PC-9 (cell line): ENCODE measurements at regions not wholly inside any gene's neighbourhood (a gene's known extent, or its start where the extent isn't known, plus 50 kb on each side); places are given as distances from the start of the nearest gene placed in this dataset.
"Not testable (repeated sequence)": the region's sequence is repeated elsewhere in the genome, so short reads cannot be mapped to it uniquely, and the experiment has no call there.

Source experiments
- BruUV-seq: library from RNA; stranded (reverse); fragments of 400-500 nt; replicated peaks from 2 replicates; lab custom pipeline; 2021; lab: Mats Ljungman, UMichigan
- CTCF ChIA-PET: fragments of 300-600 bp; sonication (Branson Sonifier 250); formaldehyde crosslinking; loops from one replicate; lab custom pipeline; 2022; ENCODE audit warnings: antibody characterized with exemption; lab: Charles Lee
- POLR2A ChIA-PET: fragments of 300-600 bp; sonication (Branson Sonifier 250); formaldehyde crosslinking; loops from one replicate; lab custom pipeline; 2022; ENCODE audit warnings: antibody characterized with exemption; ENCODE audit not compliant: unreplicated experiment; lab: Charles Lee
- DNase-seq, 2 experiments: peaks; one replicate each; pipeline versions ENCODE4 v3.0.0 to v3.0.0-alpha.2; 2015 to 2022; ENCODE audit warnings: mixed read lengths in 1 of 2
- H2AFZ ChIP-seq: fragments of 200-600 bp; sonication (generic); 2 replicates; pipeline ENCODE4 v1.8.1; 2017; ENCODE audit warnings: antibody characterized with exemption
- H3F3A ChIP-seq: fragments of 200-600 bp; sonication (generic); 2 replicates; pipeline ENCODE4 v1.8.1; 2017; ENCODE audit warnings: antibody characterized with exemption, mild to moderate bottlenecking, low read depth; ENCODE audit not compliant: insufficient read depth
- H3K27ac ChIP-seq: fragments of 200-600 bp; sonication (generic); 2 replicates; pipeline ENCODE4 v1.6.1; 2016; ENCODE audit warnings: mixed run types
- H3K27me3 ChIP-seq: fragments of 200-600 bp; sonication (generic); 2 replicates; pipeline ENCODE4 v1.6.1; 2016; ENCODE audit warnings: low read depth, mixed run types; ENCODE audit not compliant: insufficient read depth
- H3K36me3 ChIP-seq: fragments of 200-600 bp; sonication (generic); 2 replicates; pipeline ENCODE4 v1.6.1; 2016; ENCODE audit warnings: low read depth, mixed run types
- H3K4me1 ChIP-seq: fragments of 200-600 bp; sonication (generic); replicated peaks from 2 replicates; pipeline ENCODE4 v1.6.1; 2016; ENCODE audit warnings: mixed run types; ENCODE audit not compliant: insufficient read depth
- H3K4me2 ChIP-seq: fragments of 200-600 bp; sonication (generic); 2 replicates; pipeline ENCODE4 v1.6.1; 2017; ENCODE audit warnings: mixed run types
- H3K4me3 ChIP-seq: fragments of 200-600 bp; sonication (generic); 2 replicates; pipeline ENCODE4 v1.6.1; 2016; ENCODE audit warnings: mixed run types
- H3K79me2 ChIP-seq: fragments of 200-600 bp; sonication (generic); 2 replicates; pipeline ENCODE4 v1.6.1; 2017; ENCODE audit warnings: low read depth, mixed run types
- H3K9me2 ChIP-seq: fragments of 200-600 bp; sonication (generic); 2 replicates; pipeline ENCODE4 v1.8.1; 2017; ENCODE audit warnings: mild to moderate bottlenecking; ENCODE audit not compliant: insufficient read depth
- H3K9me3 ChIP-seq: fragments of 200-600 bp; sonication (generic); 2 replicates; pipeline ENCODE4 v1.8.1; 2016; ENCODE audit warnings: low read depth; ENCODE audit not compliant: insufficient read depth
- H4K20me1 ChIP-seq: fragments of 200-600 bp; sonication (generic); 2 replicates; pipeline ENCODE4 v1.8.1; 2017; ENCODE audit not compliant: insufficient read depth
- EZH2 ChIP-seq: fragments of 200-600 bp; sonication (generic); IDR thresholded peaks from 2 replicates; pipeline ENCODE4 v1.8.0; 2017; ENCODE audit warnings: antibody characterized with exemption, low read depth
- intact Hi-C: fragments of 100-400 bp; cut with micrococcal nuclease; formaldehyde crosslinking; loops from one replicate; pipeline ENCODE4 v1.10.0; 2022; ENCODE audit not compliant: unreplicated experiment
- TF ChIP-seq, protein P1 (sequence below): fragments of 200-600 bp; sonication (generic); conservative IDR thresholded peaks from 2 replicates; pipeline ENCODE4 v1.6.1; 2017; ENCODE audit warnings: mixed run types, antibody characterized with exemption, mild to moderate bottlenecking, moderate library complexity

DNA sequence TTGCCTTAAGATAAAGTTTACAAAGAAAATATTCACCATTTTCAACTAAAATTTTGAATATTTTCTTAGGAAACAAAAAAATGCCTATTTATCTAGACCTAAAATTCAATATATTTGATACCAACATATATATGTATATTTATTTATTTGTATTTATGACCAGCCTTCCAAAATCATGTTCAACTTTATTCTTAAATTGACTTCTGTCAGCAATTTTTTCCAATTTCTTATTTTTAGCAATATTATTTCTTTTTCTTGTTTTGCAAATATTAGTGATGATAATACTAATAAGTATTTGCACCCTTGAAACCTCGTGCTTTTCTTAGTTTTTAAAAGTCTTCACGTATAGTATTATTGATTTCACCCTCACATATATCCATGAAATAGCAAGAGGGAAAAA, 68.2 kb upstream of the PHLPP1 start:
- Histone ChIP-seq H3K4me1 (no peaks in the 10 kb centered on the region), H3K27ac (no peak overlapping the region), H3K9me2 (no peaks in the 10 kb centered on the region), H3F3A (no peaks in the 10 kb centered on the region), H3K36me3 (no peaks in the 10 kb centered on the region), H3K4me3 (no peak overlapping the region), H3K27me3 (no peaks in the 10 kb centered on the region), H3K4me2 (no peak overlapping the region), H2AFZ (no peak overlapping the region), H4K20me1 (no peaks in the 10 kb centered on the region), H3K9me3 (no peaks in the 10 kb centered on the region), H3K79me2 (no peaks in the 10 kb centered on the region)
- ChIA-PET POLR2A (no interaction called here), CTCF (no interaction called here)
- TF ChIP-seq EZH2 = no peak
- TF ChIP-seq, protein P1, sequence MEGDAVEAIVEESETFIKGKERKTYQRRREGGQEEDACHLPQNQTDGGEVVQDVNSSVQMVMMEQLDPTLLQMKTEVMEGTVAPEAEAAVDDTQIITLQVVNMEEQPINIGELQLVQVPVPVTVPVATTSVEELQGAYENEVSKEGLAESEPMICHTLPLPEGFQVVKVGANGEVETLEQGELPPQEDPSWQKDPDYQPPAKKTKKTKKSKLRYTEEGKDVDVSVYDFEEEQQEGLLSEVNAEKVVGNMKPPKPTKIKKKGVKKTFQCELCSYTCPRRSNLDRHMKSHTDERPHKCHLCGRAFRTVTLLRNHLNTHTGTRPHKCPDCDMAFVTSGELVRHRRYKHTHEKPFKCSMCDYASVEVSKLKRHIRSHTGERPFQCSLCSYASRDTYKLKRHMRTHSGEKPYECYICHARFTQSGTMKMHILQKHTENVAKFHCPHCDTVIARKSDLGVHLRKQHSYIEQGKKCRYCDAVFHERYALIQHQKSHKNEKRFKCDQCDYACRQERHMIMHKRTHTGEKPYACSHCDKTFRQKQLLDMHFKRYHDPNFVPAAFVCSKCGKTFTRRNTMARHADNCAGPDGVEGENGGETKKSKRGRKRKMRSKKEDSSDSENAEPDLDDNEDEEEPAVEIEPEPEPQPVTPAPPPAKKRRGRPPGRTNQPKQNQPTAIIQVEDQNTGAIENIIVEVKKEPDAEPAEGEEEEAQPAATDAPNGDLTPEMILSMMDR = no peak
- no peak for DNase-seq
- intact Hi-C loops = no loop called here
- BruUV-seq = no TSS peak

DNA sequence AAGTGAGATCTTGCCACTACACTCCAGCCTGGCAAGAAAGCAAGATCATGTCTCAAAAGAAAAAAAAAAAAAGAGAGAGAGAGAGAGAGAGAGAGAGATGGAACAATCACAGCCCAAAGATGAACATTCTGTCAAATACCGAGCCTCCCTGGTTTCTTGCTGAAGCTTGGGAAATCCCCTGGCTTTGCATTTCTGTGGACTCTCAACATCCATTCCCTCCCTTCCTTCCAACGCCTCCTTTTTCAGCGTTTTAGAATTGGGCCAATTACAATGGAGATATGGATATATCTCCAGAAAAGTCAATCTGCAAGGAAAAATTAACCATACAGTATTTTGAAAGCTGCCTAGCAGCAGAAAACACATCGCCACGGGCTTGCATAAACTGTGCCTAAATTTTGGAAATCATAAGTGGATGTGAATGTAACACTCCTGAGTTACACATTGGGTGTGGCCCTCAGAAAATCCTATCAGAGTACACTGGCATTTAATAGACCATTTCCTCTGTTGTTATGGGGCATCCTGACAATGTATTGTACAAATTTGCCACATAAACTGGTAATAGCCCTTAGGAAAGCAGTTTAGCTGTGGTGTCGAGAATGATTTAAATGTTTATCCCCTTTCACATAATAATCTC, 67.2 kb upstream of the PHLPP1 start:
- Histone ChIP-seq H3K4me2 (no peak overlapping the region), H3F3A (no peaks in the 10 kb centered on the region), H3K27me3 (no peaks in the 10 kb centered on the region), H3K27ac (no peak overlapping the region), H3K4me3 (no peak overlapping the region), H3K36me3 (no peaks in the 10 kb centered on the region), H2AFZ (no peak overlapping the region), H3K9me3 (no peaks in the 10 kb centered on the region), H3K9me2 (no peaks in the 10 kb centered on the region), H4K20me1 (no peaks in the 10 kb centered on the region), H3K79me2 (no peaks in the 10 kb centered on the region), H3K4me1 (no peaks in the 10 kb centered on the region)
- intact Hi-C loops = no loop called here
- TF ChIP-seq, protein P1 = no peak
- TF ChIP-seq EZH2 = no peak
- no peak for DNase-seq
- no TSS peak for BruUV-seq
- ChIA-PET CTCF (no interaction called here), POLR2A (no interaction called here)

DNA sequence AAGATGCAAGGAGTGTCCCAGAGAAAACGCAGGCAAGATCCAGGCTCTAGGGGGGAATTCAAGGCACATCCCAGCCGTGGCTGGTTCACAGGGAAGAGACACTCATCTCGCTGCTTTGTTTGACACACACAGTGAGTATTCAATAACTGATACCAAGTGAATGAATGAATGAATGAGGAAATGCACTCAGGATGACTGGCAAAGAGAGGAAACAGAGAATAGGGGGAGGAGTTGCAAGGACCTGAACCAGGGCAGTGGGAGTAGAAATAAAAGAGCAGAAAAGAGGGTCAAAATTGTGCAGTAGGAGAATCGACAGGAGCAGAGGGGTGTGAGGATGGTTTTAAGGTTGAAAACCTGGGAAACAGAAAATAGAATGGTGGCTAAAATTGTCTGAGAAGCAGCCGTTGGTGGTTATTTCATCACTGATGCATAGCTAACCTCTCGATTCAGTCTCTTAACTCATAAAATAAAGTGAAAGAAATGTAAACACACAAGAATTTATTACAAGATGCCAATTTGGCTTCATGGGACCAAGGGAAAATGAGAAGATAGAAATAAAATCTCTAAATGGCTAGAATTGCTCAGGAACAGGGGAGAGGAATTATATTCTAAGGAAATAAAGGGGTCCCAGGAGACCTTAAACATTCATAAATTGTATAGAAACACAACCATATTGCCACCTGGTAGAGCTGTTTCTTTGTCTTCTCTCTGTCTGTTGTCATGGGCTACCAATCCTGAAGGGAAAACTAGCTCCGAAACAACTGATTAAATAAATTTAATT, 63.9 kb upstream of the PHLPP1 start:
- H3K4me1 ChIP-seq = no peaks in the 10 kb centered on the region
- H3K9me2 ChIP-seq = no peaks in the 10 kb centered on the region
- TF ChIP-seq, protein P1 = no peak
- TF ChIP-seq EZH2 = no peak
- ChIA-PET CTCF (interaction anchor here (0.6 kb wide), 1 partner anchor 43 kb away, joined by 3 read pairs; no protein-coding TSS in a partner anchor), POLR2A (no interaction called here)
- H3F3A ChIP-seq = no peaks in the 10 kb centered on the region
- H3K9me3 ChIP-seq = no peaks in the 10 kb centered on the region
- no peaks in the 10 kb centered on the region for H4K20me1 ChIP-seq
- no peak overlapping the region for H2AFZ ChIP-seq
- no peaks in the 10 kb centered on the region for H3K36me3 ChIP-seq
- no peak for DNase-seq
- H3K27me3 ChIP-seq = no peaks in the 10 kb centered on the region
- intact Hi-C loops = no loop called here
- H3K27ac ChIP-seq = no peak overlapping the region
- H3K4me2 ChIP-seq = no peak overlapping the region
- no peaks in the 10 kb centered on the region for H3K79me2 ChIP-seq
- no TSS peak for BruUV-seq
- H3K4me3 ChIP-seq = no peak overlapping the region

DNA sequence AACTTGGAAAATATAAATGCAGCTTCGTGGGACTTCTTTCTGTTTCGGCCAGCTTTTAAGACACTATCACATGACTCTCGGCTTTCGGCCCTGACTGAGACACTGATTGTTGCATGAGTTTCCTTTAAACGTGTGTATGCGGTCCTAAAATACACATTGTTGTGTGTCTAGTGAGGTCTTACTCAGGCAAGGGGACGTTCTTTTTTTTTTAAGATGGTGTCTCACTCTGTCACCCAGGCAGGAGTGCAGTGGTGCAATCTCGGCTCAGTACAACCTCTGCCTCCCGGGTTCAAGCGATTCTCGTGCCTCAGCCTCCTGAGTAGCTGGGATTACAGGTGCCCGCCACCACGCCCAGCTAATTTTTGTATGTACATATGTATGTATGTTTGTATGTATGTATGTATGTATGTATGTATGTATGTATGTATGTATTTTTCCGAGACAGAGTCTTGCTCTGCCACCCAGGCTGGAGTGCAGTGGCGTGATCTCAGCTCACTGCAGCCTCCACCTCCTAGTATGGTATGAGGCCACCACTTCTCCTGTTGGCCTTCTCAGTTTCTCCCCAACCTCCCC, 63.2 kb upstream of the PHLPP1 start:
- H4K20me1 ChIP-seq, H3K27me3 ChIP-seq, H3K36me3 ChIP-seq, POLR2A ChIA-PET, H3F3A ChIP-seq, H3K79me2 ChIP-seq, H3K9me2 ChIP-seq, BruUV-seq, H3K27ac ChIP-seq, H3K4me2 ChIP-seq, H3K9me3 ChIP-seq, H3K4me1 ChIP-seq, H2AFZ ChIP-seq, H3K4me3 ChIP-seq, intact Hi-C loops, DNase-seq: not testable (repeated sequence)
- CTCF ChIA-PET = interaction anchor here (0.6 kb wide), 1 partner anchor 43 kb away, joined by 3 read pairs; no protein-coding TSS in a partner anchor
